Nucleus accumbens (tissue), 56 donors: ENCODE measurements at regions not wholly inside any gene's neighbourhood (a gene's known extent, or its start where the extent isn't known, plus 50 kb on each side); places are given as distances from the start of the nearest gene placed in this dataset.

Experiments used
- DNase-seq, 56 donors: peaks; one replicate each; lab custom pipeline; 2025; lab: John Stamatoyannopoulos, UW

GRCh38 chr2:147657086-147658000 lies 187.5 kb upstream of the ACVR2A start:
- no peak for DNase-seq

DNA sequence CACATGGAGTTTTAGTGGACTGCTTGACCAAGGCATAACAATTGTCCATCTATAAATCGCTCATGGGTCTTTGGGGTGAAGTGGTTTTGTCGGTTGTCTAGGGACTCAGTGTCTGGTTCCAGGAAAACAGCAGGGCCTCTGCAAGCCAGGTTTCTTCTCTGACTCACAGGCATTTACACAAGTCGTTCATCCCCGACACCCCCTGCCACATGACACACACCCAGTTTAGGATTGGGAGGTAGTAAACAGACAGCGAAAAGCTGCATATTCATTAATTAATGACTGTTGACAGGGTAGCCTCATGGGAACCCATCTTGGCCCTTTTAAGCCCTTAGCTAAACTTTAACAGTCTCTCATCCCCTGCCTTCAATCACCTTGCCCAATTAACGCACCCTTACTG lies 194.8 kb upstream of the ACVR2A start:
- no peak for DNase-seq

- DNase-seq, result no peak
Measured at GRCh38 chr2:147649286-147649685, 195.5 kb upstream of the ACVR2A start.

DNA sequence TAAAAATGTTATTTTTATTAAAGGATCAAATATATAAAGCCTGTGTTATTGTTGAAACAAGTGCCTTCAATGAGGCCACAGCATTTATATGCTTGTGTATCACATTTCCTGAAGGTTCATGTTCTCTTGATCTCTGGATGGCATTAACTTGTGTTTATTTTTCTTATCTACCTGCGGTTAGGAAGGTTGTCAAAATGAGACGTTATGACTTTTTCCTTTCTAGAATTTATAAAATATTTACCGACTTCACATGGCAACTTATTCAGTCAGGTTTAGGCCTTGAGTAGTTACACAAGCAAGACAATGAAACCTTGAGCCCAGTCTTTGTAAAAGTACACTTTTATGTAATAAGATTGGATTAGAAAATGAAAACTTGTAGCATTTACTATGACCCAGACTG lies 196.4 kb upstream of the ACVR2A start:
- DNase-seq, result no peak

- DNase-seq, result no peak
Measured at GRCh38 chr2:147647816-147648215, 197.0 kb upstream of the ACVR2A start.

- no peak for DNase-seq
Measured at GRCh38 chr2:147646818-147647468, 197.9 kb upstream of the ACVR2A start.

- DNase-seq, result no peak
Measured at GRCh38 chr2:147644491-147644890, 200.3 kb upstream of the ACVR2A start.

DNA sequence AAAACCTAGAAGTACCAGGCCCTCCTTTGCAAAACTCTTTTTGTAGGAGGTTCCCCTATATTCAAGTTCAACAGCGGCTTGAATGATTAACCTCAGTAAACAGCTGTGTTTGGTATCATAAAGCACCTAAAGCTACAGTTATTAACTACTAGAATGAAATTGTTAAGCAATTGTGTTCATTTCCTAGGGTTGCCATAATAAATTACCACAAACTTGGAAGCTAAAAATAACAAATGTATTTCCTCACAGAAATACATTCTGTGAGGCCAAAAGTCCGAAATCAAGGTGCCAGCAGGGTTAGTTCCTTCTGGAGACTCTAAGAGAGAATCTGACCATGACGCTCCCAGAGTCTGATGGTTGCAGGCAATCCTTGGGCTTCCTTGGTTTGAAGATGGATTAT lies 202.1 kb upstream of the ACVR2A start:
- no peak for DNase-seq

- DNase-seq, result no peak
Measured at GRCh38 chr2:147641651-147642050, 203.2 kb upstream of the ACVR2A start.

DNA sequence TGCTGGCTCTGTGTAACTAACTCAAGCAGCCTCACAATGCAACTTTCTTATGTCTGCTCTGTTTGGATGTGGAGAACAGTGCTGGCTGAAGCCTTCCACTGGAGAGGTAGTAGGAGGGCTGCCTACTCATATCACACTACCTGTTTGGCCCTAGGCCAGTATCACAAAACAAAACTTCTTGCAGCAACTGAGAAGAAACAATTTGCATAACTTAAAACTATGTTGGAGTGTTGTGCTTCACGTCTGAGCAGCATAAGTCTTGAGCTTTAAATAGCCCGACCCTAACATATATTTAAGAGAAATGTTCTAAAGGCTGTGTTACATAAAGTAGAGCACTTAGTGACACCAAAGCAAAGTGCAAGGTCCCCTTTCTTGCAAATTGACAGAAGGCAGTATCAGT lies 204.9 kb upstream of the ACVR2A start:
- no peak for DNase-seq

- no peak for DNase-seq
Measured at GRCh38 chr2:147639386-147639785, 205.4 kb upstream of the ACVR2A start.

- DNase-seq, result no peak
Measured at GRCh38 chr2:147636886-147637285, 207.9 kb upstream of the ACVR2A start.

GRCh38 chr2:147636238-147636882 lies 208.5 kb upstream of the ACVR2A start:
- no peak for DNase-seq

DNA sequence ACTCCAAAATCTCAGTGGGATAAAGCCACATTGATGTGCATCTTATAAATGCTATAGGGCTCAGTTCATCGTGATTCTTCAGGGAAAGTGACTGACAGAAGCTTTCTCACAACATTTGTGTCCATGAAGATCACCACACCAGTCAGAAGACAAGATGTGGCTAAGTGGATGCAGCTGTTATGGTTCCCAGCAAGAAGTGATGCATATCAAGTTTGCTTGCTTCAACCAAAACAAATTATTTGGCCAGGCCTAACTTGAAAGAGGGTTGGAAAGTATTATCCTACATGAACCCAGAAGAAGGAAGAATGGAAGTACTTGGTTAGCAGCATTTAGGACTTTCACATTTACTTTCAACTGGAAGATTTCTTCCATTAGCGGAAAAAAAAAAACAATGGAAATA lies 210.0 kb upstream of the ACVR2A start:
- DNase-seq, result no peak

DNA sequence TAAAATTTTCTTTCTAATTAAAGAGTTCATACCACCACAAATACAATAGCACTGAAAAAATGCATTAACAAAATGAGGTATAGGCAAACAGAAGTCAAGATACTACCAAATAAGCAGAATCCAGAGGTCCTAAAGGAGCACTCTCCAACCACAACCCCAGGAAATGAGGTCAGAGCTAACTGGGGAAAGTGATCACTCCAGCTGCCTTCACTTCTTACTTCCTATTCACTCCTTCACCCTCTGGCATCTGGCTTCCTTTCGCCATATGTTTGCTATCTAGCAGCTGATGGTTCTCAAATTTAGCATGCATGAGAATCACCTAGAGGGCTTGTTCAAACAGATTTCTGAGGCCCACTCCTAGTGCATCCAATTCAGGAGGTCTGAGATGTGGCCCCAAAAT lies 212.6 kb upstream of the ACVR2A start:
- no peak for DNase-seq

DNA sequence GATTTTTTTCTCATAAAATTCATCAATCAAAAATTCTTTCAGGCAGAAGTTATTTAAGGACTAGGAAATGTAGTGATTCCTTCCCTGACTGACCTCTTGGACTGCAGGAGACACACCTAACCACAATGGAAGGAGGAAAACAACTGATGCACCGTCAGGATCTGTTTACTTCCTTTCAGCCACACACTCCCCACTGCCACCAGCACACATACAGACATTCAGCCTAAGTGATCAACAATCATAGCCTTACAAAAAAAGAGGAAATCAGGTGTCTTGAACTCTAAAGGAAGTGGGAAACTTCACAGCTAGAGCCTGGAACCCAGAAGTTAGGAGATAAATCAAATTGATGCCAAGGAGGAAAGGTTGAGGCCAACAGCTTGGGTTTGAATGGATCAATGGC lies 213.5 kb upstream of the ACVR2A start:
- no peak for DNase-seq

DNA sequence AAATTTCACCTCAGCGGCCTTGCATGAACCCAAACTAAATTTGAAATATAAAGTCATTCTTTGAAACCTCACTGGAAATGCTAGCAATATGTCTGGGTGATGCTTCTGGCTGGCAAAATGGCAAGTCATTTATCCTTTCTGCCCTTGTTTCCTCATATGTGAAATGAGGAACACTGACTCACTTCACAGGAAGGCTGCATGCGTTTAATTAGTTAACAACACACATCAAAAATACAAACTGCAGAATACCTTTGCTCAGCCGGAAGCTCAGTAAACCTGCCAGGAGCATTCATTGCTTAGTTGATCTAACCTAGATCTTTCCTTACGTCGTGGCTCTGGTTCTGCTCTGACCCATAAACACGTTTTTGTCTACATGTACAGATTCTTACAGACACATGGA lies 214.2 kb upstream of the ACVR2A start:
- DNase-seq, result no peak

DNA sequence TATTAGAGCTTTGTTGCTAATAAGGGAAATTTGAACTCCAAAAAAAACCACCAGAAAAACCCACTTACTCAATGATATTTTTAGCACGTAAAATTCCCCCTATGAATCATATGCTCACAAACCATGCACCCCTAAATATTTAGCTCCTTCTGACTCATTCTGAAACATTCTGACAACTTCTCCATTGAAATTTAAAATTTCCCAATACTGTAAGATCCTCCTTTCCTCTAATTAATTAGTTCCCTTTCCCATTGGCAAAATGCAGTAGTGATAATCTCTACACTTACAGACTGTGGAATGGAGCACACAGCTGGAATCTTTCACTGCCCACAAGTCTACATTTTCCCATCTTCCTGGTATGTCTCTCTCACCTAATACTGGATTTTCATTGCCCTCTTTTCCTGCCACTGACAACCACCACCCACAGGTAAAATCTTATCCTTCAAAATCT lies 215.8 kb upstream of the ACVR2A start:
- DNase-seq, result no peak

DNA sequence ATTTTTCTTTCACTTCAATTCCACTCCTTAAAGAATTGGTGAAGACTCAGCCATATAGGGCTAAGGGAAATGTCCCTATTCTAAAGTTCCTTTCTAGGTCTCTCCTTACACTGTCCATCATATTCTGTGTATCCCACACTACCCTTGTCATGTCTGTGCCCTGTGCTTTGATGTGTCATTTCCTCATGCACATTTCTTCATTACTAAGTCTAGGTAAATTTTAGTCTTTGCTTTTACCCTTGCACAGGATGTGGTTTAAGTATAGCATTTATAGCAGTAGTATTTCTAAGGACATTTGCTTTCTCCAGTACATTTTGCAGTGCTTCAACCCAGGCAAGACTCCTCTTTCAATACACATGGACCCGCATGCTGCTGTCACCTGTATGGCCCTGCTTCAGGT lies 221.5 kb upstream of the ACVR2A start:
- DNase-seq, result no peak

DNA sequence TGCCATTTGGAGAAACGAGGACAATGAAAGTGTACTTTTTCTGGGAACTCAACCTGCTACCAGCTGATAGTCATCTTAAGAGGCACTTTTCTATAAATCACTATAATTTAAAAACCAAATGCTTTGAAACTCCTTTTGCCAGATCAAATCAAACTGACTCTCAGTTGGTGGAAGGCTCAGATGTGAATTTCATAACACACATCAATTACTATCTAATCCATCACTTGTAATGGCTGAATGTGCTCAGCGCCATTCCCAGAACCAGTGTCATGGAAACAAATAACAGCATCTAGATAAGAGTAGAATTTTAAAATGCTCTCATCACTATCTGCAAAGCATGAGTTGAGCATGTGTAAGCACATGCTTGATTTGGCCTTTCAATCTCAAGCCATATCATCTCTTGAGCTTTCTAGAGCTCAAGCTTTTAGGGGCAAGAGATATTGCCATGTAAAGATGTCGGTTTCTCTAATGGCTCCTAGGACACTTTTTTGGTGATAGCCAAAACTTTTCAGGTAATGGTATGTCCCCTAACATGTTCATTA lies 223.1 kb upstream of the ACVR2A start:
- DNase-seq, result no peak

DNA sequence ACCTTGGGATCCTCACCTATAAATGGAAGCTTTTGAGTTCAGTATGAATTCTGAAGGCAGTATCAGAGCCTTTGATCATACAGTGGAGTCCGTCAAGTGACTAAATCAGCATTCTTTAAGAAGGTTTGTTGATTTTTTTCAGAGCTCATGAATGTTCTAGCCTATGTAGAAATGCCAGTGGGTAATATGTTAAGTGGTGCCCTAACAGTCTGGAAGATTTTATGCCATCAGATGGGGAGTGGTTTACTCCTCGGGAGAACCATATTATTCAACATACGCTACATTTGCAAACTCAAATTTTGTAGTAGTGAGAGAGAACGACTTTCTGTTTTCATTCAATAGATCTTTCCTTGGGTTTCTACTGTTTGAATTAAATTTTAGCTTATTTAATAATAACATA lies 225.0 kb upstream of the ACVR2A start:
- no peak for DNase-seq
